CD1c-positive myeloid dendritic cell (primary cell): ENCODE measurements at regions not wholly inside any gene's neighbourhood (a gene's known extent, or its start where the extent isn't known, plus 50 kb on each side); places are given as distances from the start of the nearest gene placed in this dataset.

Source experiments
- DNase-seq: peaks from one replicate; pipeline ENCODE4 v3.0.0-alpha.2; 2016; ENCODE audit errors: extremely low spot score

DNA sequence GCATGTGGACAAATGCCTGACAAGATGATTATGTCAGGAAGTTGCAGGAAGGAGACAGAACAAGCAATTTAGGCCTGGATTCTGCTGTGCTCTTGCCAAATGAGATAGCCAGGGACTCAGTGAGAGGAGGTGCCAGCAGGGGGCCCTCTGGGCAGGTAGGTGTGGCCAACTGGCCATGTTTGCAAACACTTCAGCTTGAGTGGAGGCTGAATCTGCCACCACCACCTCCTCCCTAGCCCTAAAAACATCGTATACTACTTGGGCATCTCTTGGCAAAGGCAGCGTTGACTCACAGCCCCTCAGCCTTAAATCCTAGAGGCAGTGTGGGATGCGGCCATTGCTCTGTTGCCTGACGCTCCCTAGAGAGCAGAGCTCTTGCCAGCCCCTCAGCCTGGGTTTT lies 95.1 kb upstream of the PLET1 start:
- DNase-seq, result no peak

DNA sequence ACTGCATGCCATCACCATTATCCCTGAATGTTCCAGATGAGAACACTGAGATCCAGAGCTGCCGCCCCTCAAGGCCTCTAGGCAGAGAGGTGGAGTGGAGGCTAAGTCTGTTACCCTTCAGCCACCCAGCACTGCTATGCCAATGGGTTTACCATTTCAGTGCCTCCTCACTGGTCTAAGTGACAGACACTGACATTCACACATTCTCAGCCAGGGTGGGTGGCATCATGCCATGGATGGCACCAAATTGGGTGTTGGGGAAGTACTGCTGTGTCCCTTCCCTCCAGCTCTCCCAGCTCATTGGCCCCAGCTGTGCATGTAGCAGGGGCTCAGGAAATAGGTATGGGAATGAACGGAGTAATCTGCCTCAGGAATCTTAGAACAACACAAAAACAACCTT lies 96.8 kb upstream of the PLET1 start:
- no peak for DNase-seq

DNA sequence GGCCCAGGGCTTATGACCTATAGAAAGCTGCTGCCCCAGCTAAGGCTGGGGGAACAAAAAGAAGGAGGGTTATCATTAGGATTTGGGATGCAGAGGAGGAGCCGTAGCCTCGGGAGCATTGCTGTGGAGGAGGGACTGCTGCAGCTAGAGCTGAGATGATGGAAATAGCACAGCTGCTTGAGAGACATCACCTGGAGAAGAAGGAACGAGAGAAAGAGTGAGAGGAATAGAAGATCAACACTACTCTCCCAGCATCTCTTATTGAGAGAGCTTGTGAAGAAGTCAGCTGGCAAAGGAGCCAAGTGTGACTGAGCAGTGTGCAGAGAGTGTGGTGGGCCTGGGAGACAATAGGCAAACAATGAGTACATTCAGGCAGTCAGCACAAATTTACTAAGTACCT lies 100.7 kb upstream of the PLET1 start:
- no peak for DNase-seq

DNA sequence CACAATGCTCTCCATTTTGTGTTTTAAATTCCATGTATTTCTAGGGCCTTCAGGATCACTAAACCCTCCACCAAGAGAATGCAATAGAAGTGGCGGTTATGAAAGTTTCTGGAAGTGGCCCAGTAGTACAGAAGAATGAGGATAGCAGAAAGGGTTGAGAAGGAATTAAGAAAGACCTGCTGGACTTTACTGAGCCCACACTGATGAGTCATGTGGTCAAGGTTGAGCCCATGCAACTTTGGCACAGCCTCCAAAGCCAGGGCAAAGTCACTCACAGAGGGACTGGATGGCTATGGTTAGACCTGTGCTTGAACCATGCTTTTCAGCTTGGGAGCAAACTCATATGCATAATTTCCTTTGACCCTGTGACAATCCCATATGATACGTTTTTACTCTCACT lies 102.9 kb upstream of the PLET1 start:
- no peak for DNase-seq

DNA sequence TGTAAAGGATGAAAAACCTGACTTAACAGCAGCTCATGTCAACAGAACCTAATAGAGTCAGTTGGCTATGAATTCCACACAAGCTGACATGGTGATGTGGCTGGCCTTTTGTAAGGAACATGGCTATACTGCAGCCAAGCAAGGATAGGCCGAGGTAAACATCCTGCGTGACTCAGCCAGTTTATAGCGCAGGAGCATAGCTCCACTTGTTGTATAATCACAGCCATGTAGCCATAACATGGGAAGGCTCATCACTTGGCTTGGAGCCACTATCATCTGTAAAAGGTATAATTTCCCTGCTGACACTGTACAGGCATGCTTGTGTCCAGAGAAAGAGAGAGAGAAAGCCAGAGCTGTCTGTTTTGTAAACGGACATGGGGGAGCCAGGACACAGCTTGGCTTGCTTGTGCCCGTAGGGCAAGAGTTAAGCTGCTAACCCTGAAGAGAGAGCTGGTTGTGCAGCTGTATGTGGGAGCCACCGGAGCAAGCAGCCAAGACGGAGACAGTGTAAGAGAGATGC lies 104.4 kb upstream of the PLET1 start:
- no peak for DNase-seq

DNA sequence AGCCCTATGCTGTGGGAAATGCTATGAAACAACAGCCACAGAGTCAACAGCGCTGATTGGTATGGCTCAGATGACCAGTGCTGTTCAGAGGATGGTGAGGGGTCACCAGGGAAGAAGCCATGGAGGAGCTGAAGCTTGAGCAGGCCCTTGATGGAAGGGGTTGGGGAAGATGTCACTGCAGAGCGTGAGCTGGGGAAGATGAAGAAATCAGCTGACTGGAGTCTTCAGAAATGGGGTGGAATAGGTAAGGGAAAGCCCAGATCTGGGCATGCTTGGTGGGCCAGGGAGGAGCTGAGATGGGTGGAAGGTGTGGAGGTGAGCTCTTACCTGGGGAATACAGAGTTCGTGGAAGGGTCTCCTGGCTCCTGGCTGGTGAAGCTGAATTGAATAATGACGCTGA lies 105.4 kb upstream of the PLET1 start:
- no peak for DNase-seq

DNA sequence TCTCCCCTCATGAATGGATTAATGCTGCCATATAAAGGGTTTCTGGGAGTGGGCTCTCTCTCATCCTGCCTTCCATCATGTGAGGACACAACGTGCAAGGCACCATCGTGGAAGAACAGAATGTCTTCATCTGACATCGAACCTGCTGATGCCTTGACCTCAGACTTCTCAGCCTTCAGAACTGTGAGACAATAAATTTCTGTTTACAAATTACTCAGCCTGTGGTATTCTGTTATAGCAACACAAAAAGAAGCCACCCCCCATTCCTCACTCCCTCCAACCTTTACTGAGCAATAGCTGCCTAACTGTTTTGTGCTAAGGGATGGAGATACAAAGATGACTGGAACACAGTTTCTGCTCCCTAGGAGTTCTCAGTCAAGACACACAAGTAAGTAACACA lies 106.1 kb upstream of the PLET1 start:
- no peak for DNase-seq

DNA sequence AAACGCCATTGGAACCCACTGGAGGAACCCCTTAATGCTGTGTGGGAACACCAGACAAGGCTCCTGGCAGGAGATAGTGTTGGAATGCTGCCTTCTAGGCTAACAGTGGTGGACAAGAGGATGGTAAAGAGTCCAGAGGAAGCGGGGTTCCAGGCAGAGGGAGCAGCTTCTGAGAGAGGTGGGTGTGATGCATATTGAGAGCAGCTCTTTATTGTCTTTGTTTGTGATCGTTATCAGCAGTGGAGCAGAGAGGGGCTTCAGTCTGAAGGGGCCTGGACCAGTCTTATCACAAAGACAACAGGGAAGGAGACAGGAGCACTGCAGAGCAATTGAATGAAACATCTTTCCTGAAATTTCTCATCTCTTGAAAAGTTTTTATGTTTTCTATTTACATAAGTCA lies 106.8 kb upstream of the PLET1 start:
- DNase-seq, result no peak

DNA sequence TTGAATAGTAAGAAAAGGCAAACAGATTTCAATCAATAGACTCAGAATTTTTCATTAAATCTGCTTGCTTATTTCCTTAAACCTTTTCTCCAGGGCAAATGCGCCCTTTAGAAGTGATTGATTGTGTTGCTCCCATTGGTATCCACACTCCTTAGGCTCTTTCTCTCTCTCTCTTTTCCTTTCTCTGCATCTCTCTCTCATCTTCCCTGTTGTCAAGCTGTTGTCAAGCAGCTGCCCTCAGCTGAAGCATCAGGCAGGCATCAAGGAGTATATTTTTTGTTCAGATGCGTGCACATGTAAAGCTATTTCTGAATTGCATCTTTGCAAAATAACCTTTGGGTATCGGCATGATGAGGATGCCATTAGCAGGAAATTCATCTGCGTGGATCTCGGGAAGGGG lies 107.2 kb upstream of the PLET1 start:
- no peak for DNase-seq

DNA sequence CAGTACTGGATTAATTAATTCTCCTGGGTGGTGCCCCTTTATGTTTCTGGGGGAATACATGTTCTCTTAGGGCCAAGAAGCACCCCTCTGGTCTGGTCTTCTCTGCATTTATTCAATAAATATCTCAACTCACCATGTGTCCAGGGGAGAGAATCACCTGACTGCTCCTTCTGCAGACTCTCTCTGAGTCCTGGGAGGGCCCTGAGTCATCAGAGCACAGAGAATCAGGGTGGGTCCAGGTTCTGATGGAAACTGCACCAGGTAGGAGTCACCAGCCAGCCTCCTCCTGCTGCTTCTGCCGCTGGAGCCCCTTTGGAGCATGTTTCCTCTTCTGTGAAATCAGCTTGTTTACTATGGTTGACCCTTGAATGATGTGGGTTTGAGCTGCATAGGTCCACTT lies 107.7 kb upstream of the PLET1 start:
- DNase-seq, result no peak

DNA sequence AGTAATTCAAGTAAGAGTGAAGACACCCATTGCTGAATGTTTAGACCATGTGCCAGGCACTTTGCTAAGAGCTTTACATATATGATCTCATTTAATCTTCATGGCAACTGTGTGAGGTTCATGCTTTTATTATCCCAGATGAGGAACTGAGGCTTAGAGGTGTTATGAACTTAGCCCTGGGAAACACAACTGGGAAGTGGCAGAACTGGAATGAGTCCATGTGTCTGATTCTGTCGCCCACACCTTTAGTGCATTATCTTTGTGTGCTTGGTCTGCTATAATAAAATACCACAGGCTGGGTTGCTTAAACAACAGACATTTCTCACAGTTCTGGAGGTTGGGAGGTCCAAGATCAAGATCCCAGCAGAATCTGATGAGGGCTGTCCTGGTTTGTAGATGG lies 108.7 kb upstream of the PLET1 start:
- no peak for DNase-seq

DNA sequence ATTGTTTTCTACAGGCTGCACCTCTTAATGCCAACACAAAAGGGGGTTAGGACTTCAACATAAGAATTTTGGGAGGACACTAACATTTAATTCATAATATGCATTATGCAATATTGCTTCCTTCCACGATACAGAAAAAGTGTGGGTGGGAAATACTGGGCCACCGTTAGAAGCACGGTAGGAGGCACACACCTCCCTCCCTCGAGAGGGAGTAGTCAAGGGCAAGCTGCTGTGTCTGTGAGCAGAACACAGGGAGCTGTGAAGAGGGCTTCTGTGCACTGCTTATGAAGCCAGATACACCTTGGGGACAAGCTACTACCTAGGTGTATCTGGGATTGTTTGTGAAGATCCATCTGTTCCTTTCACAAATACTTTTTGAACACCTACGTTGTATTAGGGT lies 109.3 kb upstream of the PLET1 start:
- DNase-seq, result no peak

DNA sequence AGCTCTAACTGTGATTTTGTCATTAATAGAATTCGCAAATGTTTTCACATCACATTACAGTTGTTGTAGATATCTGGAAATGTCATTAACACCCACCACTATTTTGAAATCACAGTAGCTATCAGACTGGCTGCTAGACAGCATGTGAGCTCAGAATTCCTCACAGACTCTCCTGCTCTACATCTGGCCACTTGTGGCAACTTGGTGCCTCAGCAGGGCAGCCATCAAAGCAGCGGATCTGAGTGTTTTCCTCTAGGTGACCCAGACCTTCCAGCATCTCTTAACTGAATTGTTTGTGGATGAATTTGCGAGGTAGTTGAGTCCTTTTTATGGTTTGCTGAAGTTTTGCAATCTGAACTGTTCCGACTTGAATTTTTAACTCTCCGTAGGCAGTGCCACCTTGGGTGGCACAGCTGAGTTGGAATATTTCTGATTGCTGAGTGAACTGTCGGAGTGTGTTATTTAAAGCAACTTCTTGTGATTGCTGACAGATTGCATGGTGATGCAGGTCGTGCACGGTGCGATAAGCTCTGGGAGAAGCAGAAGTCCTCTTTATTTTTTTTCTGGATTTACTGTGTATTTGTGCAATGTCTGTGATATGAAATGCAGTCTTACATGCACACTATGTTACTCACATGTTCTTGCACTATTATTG lies 114.0 kb upstream of the PLET1 start:
- DNase-seq, result no peak

DNA sequence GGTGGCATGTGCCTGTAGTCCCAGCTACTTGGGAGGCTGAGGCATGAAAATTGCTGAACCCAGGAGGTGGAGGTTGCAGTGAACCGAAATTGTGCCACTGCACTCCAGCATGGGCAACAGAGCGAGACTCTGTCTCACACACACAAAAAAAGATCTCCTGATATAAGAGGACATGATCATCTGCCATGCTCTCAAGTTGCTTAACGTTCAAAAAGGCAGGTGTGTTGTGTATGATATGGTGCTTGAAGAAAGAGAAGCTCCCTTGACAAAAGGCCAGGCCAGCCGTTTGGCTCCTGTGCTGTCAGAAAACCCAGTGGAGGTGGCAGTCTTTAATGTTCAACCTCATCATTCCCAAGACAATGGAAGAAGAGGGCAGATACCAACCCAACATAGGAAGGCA lies 117.3 kb upstream of the PLET1 start:
- DNase-seq, result no peak

DNA sequence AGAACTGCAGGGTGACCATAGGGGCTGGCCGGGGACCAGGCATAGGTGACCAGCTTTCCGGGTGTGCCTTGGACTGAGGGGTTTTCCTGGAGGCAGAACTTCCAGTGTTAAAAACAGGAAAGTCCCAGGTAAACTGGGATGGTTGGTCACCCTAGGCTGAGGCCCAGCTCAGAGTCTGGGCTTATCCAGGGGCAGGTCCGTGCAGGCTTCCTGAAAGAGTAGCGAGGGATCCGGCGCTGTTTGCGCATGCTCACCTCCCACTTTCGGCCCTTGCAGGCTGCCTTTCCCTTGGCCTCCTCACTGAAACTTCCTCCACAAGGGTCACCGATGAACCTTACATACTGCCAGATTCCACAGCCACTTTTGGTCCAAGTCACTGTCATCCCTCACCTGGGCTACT lies 119.8 kb upstream of the PLET1 start:
- DNase-seq, result no peak

DNA sequence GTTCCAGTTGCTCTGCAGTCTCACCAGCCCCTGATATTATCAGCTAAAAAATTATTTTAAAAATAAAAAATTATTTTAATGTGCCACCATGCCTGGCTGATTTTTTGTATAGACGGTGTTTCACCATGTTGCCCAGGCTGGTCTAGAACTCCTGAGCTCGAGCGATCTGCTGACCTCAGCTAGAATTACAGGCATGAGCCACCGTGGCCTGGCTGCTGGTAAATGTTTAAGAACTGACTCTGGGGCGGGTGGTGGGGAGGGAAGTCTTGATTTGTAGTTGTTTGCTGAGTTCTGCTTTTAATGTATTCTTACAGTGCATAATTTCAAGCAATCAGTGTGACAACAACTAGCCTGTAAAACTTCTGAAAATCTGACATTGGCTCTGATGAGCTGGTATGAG lies 120.9 kb upstream of the PLET1 start:
- no peak for DNase-seq

DNA sequence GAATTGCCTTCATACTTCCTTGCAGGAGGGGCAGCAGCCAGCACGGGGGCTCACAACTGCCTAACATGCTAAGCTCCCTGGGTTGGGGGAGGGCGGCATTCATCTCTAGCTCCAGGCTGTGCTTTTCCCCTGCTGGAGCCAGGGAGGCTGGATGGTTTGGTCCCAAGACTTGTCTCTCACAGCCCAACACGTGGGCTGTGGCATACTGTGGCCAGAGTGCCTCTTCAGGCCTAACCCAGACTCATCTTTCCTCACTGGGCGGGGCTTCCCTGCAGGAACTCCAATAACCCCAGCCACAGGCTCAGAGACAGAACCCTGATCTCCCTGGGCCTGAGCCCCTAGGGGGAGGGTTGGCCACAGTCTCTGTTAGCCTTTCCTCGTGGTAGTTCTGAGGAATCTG lies 121.9 kb upstream of the PLET1 start:
- no peak for DNase-seq

DNA sequence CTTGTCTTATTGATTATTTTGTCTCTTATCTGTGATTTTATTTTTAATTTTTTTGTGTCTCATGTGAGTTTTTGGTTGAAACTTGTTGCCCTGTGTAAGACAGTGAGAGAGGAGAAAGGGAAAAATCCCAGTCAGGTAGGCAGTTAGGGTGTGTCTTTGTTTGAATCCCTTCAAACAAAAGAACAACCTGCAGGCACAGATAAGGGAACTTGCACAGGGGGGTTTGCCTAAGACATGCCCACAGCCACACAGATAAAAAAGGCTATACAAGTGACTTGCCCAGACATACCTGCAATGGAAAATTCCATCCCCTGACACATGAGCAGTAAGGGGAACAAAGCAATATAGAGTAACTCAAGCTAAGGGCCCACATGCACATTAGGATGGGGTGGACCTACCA lies 127.8 kb upstream of the PLET1 start:
- no peak for DNase-seq

DNA sequence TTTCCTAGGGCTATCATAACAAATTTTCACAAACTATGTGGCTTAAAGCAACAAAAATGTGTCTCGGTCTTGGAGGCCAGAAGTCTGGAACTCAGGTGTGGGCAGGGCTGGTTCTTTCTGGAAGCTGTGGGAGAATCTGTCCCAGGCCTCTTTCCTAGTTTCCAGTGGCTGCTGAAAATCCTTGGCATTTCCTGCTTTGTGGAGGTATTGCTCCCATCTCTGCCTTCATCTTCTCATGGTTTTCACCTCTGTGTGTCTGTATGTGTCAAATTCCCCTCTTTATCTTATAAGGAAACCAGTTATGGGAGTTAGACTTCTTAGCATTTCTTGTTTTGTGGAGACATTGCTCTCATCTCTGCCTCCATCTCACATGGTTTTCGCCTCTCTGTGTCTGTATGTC lies 130.4 kb upstream of the PLET1 start:
- DNase-seq, result no peak

DNA sequence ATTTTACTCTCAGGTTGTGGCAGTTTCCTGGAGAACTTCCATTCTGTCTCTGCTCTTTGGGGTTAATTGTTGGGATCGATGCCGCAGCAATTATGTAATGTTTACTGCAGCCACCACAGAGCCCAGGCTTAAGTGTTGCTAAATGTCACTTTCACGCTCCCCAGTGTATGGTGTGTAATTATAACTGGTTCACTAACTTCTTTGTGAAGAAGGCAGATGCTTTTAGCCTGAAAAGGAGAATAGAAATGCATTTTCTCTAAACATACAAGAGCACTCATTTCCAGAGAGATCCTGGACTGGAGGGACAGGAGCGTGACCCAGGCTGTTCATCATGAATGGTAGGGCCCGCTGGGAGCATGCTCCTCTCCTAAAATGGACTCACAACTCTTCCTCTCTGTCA lies 132.2 kb upstream of the PLET1 start:
- no peak for DNase-seq

DNA sequence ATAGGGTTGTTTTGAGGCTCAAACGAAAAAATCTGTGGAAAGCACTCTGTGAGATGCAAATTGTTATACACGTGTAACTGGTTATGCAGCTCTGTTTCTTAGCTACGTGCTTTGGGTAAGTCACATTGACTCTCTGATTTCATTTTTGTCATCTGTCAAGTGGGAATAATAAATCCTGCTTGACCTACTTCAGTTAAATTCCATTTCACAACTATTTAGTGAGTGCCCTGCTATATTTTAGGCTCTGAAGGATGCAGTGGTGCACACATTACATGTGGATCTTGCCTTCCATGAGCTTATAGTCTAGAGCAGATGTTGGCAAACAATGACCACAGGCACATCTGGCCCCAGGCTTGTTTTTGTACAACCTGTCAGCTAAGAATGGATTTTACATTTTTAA lies 133.6 kb upstream of the PLET1 start:
- DNase-seq, result no peak

DNA sequence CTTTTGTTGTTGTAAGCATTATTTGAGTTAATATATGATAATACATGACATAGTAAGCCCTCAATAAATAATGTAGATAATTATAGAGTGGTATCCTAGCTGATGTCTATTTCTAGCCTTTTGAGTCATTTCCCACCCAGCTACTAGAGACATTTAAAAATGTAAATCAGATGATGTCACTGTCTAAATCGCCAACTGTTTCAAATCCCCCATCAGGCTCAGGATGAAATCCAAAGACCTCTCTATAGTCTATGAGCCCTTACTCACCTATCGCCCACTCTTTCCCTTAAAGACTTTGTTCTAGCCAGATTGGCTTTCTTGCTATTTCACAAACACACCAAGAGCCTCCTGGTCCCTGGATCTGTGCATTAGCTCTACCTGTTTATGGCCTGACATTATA lies 135.4 kb upstream of the PLET1 start:
- DNase-seq, result no peak

DNA sequence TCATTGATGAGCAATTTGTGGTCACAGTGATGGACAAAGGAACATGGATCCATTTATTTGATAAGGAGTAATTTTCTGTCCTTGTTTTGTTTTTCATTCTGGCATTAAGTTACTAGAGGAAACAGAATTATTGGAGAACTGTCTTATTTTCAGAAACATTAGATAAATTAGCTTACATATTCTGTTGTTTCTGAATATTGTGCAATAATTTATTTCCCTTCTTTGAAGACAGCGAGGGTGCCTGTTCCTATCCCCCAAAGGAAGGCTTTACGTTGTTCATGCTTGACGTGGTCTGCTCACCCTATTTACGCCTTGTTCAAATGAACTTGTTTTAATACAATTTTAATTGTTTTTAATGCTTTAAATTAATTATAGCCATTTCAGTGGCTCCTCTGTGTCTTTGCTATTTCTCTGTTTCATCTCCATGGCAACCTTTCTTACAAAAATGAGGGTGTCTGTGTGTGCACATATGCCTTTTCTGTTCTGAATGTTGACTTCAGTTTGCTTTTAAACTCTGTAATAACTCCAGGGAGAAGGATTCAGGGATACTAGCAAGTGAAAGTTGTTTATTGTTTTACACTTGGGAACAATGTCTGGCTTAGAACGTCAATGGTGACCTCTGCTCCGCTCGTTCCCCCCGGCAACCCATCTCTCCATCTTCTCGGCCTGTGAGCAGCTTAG lies 138.3 kb upstream of the PLET1 start:
- DNase-seq, result no peak

DNA sequence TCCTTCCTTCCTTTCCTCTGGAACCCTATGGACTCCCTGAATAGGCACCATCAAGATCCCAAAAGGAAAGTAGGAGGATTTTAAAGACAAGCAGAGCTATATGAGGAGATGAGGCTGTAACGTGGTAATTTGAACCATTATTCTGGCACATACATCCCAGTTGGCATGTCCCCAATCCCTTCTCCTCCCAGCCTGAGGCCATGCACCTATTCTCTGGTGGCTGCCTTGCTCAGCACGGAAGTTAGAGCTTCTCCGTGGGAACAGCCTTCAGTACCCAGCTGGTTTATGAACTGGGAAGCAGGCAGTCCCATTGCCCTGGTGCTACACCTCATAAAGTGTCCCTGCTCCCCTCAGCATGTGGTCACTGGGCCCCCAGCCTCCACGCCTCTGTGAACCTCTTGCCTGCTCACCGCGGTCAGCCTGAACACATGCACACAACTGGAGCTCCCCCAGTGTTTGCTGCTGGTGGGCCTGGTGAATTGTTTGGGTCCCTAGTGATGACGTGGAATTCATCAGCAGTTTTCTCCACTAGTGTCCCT lies 139.9 kb upstream of the PLET1 start:
- DNase-seq, result no peak
